Erythroblast (primary cell): ENCODE measurements at regions not wholly inside any gene's neighbourhood (a gene's known extent, or its start where the extent isn't known, plus 50 kb on each side); places are given as distances from the start of the nearest gene placed in this dataset.

Experiments
- GATA1 ChIP-seq: IDR thresholded peaks from 2 replicates; pipeline ENCODE4 v1.6.1; 2011; ENCODE audit warnings: low read depth, mild to moderate bottlenecking, control low read depth, low read length, moderate library complexity
- POLR2A ChIP-seq: IDR thresholded peaks from 2 replicates; pipeline ENCODE4 v1.6.1; 2011; ENCODE audit warnings: mild to moderate bottlenecking, low read length

GRCh38 chr1:185520188-185520920, 203.3 kb upstream of the IVNS1ABP start:
- no peak for TF ChIP-seq POLR2A
- TF ChIP-seq GATA1, result no peak
